IMR-90 (cell line): ENCODE measurements at regions not wholly inside any gene's neighbourhood (a gene's known extent, or its start where the extent isn't known, plus 50 kb on each side); places are given as distances from the start of the nearest gene placed in this dataset.

Experiments used
- ATAC-seq: fragments of 200-7000 bp; cut with Tn5 transposase; 2 replicates; pipeline ENCODE4 v1.9.1; 2020; ENCODE audit warnings: low read depth, mild to moderate bottlenecking, moderate library complexity
- BruUV-seq: library from RNA; stranded (reverse); fragments of 400-500 nt; replicated peaks from 2 replicates; lab custom pipeline; 2021; lab: Mats Ljungman, UMichigan
- CTCF ChIA-PET: fragments of 300-600 bp; formaldehyde crosslinking; extraction: SDS; loops from one replicate; lab custom pipeline; 2021; ENCODE audit warnings: antibody characterized with exemption; lab: Yijun Ruan, JAX
- POLR2A ChIA-PET: fragments of 300-600 bp; sonication (Branson Sonifier 250); formaldehyde crosslinking; loops from one replicate; lab custom pipeline; 2022; ENCODE audit warnings: antibody characterized with exemption; ENCODE audit not compliant: unreplicated experiment; lab: Charles Lee
- DNase-seq: peaks from one replicate; pipeline ENCODE4 v3.0.0; 2013
- H2AFZ ChIP-seq: replicated peaks from 2 replicates; pipeline ENCODE3; 2013; ENCODE audit warnings: low read length, mild to moderate bottlenecking; ENCODE audit not compliant: poor library complexity
- H2AK5ac ChIP-seq: 2 replicates; pipeline ENCODE4 v1.6.1; 2013; ENCODE audit warnings: low read depth, low read length, inconsistent platforms
- H2AK9ac ChIP-seq: replicated peaks from 2 replicates; pipeline ENCODE3; 2013; ENCODE audit warnings: mild to moderate bottlenecking, low read depth, low read length, moderate library complexity; ENCODE audit not compliant: poor library complexity
- H2BK120ac ChIP-seq: 2 replicates; pipeline ENCODE4 v1.6.1; 2013; ENCODE audit warnings: low read depth, low read length, inconsistent platforms
- H2BK15ac ChIP-seq: 3 replicates; pipeline ENCODE4 v1.6.1; 2013; ENCODE audit warnings: low read depth, low read length, inconsistent platforms
- H2BK20ac ChIP-seq: 2 replicates; pipeline ENCODE4 v1.6.1; 2013; ENCODE audit warnings: low read depth, mild to moderate bottlenecking, inconsistent platforms, low read length, moderate library complexity
- H2BK5ac ChIP-seq: 2 replicates; pipeline ENCODE4 v1.6.1; 2013; ENCODE audit warnings: mild to moderate bottlenecking, low read depth, low read length, inconsistent platforms; ENCODE audit not compliant: poor library complexity, severe bottlenecking
- H3K14ac ChIP-seq: replicated peaks from 2 replicates; pipeline ENCODE4 v1.6.1; 2013; ENCODE audit warnings: low read depth, low read length, inconsistent platforms
- H3K18ac ChIP-seq: 2 replicates; pipeline ENCODE4 v1.6.1; 2013; ENCODE audit warnings: low read depth, low read length, control low read depth
- H3K23ac ChIP-seq: 2 replicates; pipeline ENCODE4 v1.6.1; 2013; ENCODE audit warnings: low read depth, low read length, inconsistent platforms
- H3K27ac ChIP-seq: 2 replicates; pipeline ENCODE4 v1.5.1; 2013; ENCODE audit warnings: mild to moderate bottlenecking, control low read depth, low read length; ENCODE audit not compliant: insufficient read depth
- H3K27me3 ChIP-seq: 2 replicates; pipeline ENCODE4 v1.6.1; 2013; ENCODE audit warnings: low read length; ENCODE audit not compliant: control insufficient read depth, insufficient read depth
- H3K36me3 ChIP-seq: 2 replicates; pipeline ENCODE4 v1.6.1; 2013; ENCODE audit warnings: low read length, mixed read lengths; ENCODE audit not compliant: control insufficient read depth, insufficient read depth
- H3K4ac ChIP-seq: 2 replicates; pipeline ENCODE4 v1.6.1; 2013; ENCODE audit warnings: low read depth, low read length, inconsistent platforms
- H3K4me1 ChIP-seq: 2 replicates; pipeline ENCODE4 v1.6.1; 2013; ENCODE audit warnings: low read length, mixed read lengths; ENCODE audit not compliant: control insufficient read depth, insufficient read depth
- H3K4me2 ChIP-seq: 2 replicates; pipeline ENCODE4 v1.6.1; 2013; ENCODE audit warnings: low read depth, mild to moderate bottlenecking, control low read depth, low read length, moderate library complexity
- H3K4me3 ChIP-seq: 2 replicates; pipeline ENCODE4 v1.5.1; 2013; ENCODE audit warnings: low read depth, mild to moderate bottlenecking, control low read depth, low read length, moderate library complexity; ENCODE audit not compliant: insufficient read depth
- H3K56ac ChIP-seq: 2 replicates; pipeline ENCODE4 v1.6.1; 2013; ENCODE audit warnings: low read length, inconsistent platforms; ENCODE audit not compliant: insufficient read depth; ENCODE audit errors: extremely low read depth
- H3K79me1 ChIP-seq, 2 experiments: 2 replicates each; pipeline ENCODE4 v1.6.1; 2013; ENCODE audit warnings: low read length in 2 of 2, inconsistent platforms in 1 of 2, low read depth in 1 of 2
- H3K9ac ChIP-seq: 2 replicates; pipeline ENCODE4 v1.6.1; 2013; ENCODE audit warnings: low read depth, low read length, control low read depth
- H3K9me1 ChIP-seq: 2 replicates; pipeline ENCODE4 v1.6.1; 2013; ENCODE audit warnings: low read length, inconsistent platforms; ENCODE audit not compliant: insufficient read depth
- H3K9me3 ChIP-seq: 2 replicates; pipeline ENCODE4 v1.6.1; 2013; ENCODE audit warnings: low read length; ENCODE audit not compliant: control insufficient read depth, insufficient read depth
- H4K20me1 ChIP-seq: 2 replicates; pipeline ENCODE4 v1.6.1; 2013; ENCODE audit warnings: low read length, inconsistent platforms; ENCODE audit not compliant: insufficient read depth
- H4K5ac ChIP-seq: 2 replicates; pipeline ENCODE4 v1.6.1; 2013; ENCODE audit warnings: mild to moderate bottlenecking, low read depth, low read length, control low read depth
- H4K8ac ChIP-seq, 2 experiments: 2 replicates each; pipeline ENCODE4 v1.6.1; 2013; ENCODE audit warnings: low read depth in 2 of 2, low read length in 2 of 2, control low read depth in 1 of 2, inconsistent platforms in 1 of 2
- H4K91ac ChIP-seq: 2 replicates; pipeline ENCODE4 v1.6.1; 2013; ENCODE audit warnings: low read depth, low read length, inconsistent platforms; ENCODE audit not compliant: insufficient read depth
- BHLHE40 ChIP-seq: fragments of 150-350 bp; IDR thresholded peaks from 2 replicates; pipeline ENCODE4 v1.6.1; 2016; ENCODE audit warnings: mild to moderate bottlenecking, low read depth, low read length
- CEBPB ChIP-seq: IDR thresholded peaks from 2 replicates; pipeline ENCODE4 v1.6.1; 2012; ENCODE audit warnings: low read depth, low read length, improper control_type of control experiment
- CHD1 ChIP-seq: IDR thresholded peaks from 2 replicates; pipeline ENCODE4 v1.6.1; 2012; ENCODE audit warnings: low read depth, low read length, improper control_type of control experiment
- FOS ChIP-seq: fragments of 150-350 bp; IDR thresholded peaks from 2 replicates; pipeline ENCODE4 v1.6.1; 2016; ENCODE audit warnings: low read depth, low read length
- MAZ ChIP-seq: IDR thresholded peaks from 2 replicates; pipeline ENCODE4 v1.6.1; 2012; ENCODE audit warnings: low read depth, mild to moderate bottlenecking, low read length, improper control_type of control experiment, moderate library complexity, borderline replicate concordance
- MXI1 ChIP-seq: IDR thresholded peaks from 2 replicates; pipeline ENCODE4 v1.6.1; 2012; ENCODE audit warnings: low read depth, mild to moderate bottlenecking, low read length, moderate library complexity, borderline replicate concordance
- NFE2L2 ChIP-seq: fragments of 150-350 bp; IDR thresholded peaks from 2 replicates; pipeline ENCODE4 v1.6.1; 2016; ENCODE audit warnings: low read depth, mild to moderate bottlenecking, low read length
- POLR2A ChIP-seq: IDR thresholded peaks from 2 replicates; pipeline ENCODE4 v1.6.1; 2012; ENCODE audit warnings: mild to moderate bottlenecking, low read depth, low read length
- RAD21 ChIP-seq: IDR thresholded peaks from 2 replicates; pipeline ENCODE4 v1.6.1; 2012; ENCODE audit warnings: low read length, improper control_type of control experiment
- RFX5 ChIP-seq: IDR thresholded peaks from 2 replicates; pipeline ENCODE4 v1.8.0; 2012; ENCODE audit warnings: low read depth, mild to moderate bottlenecking, low read length, moderate library complexity
- SMC3 ChIP-seq: fragments of 150-350 bp; IDR thresholded peaks from 2 replicates; pipeline ENCODE4 v1.6.1; 2016; ENCODE audit warnings: low read depth, mild to moderate bottlenecking, antibody characterized with exemption, low read length, moderate library complexity
- USF2 ChIP-seq: fragments of 150-350 bp; IDR thresholded peaks from 2 replicates; pipeline ENCODE4 v1.6.1; 2017; ENCODE audit warnings: mild to moderate bottlenecking, antibody characterized with exemption, low read length, low read depth
- WGBS, 2 experiments: methylation state at CpG; one replicate each; pipeline versions ENCODE4 v1.1.5 to v1.1.7; 2013; ENCODE audit warnings: missing lambda C conversion rate in 2 of 2; ENCODE audit not compliant: insufficient read length in 1 of 2; ENCODE audit errors: extremely low coverage in 2 of 2; 5-methylcytosine and 5-hydroxymethylcytosine counted together
- dilution Hi-C: fragments of 300-500 bp; cut with HindIII; formaldehyde crosslinking; loops from one replicate; pipeline ENCODE4 v1.14.3; 2018; ENCODE audit warnings: low sequenced_read_pairs; ENCODE audit not compliant: unreplicated experiment
- in situ Hi-C: fragments of 300-500 bp; cut with MboI; formaldehyde crosslinking; loops from 3 replicates; pipeline ENCODE4 v1.14.3; 2019; ENCODE audit warnings: low sequenced_read_pairs, inconsistent platforms, mixed read lengths
- intact Hi-C: fragments of 100-400 bp; cut with micrococcal nuclease; formaldehyde crosslinking; loops from 2 replicates; pipeline ENCODE4 v1.10.0; 2022

GRCh38 chr2:41782306-41783158, 265.3 kb upstream of the PKDCC start (continued):
- TF ChIP-seq FOS: no peak

- H4K5ac ChIP-seq: no peak overlapping the region
- no peaks in the 10 kb centered on the region for H3K36me3 ChIP-seq
- H3K4me3 ChIP-seq: no peak overlapping the region
- no peak overlapping the region for H4K91ac ChIP-seq
- no peak overlapping the region for H3K23ac ChIP-seq
- H4K20me1 ChIP-seq: no peaks in the 10 kb centered on the region
- H3K4me1 ChIP-seq: no peaks in the 10 kb centered on the region
- H4K8ac ChIP-seq: no peak overlapping the region
- no peak overlapping the region for H2AK5ac ChIP-seq
- DNase-seq (no peak), ATAC-seq (no peak)
- H2AFZ ChIP-seq: peak overlapping the region; percentile 9
- H2BK120ac ChIP-seq: no peak overlapping the region
- no peak overlapping the region for H2BK5ac ChIP-seq
- H3K18ac ChIP-seq: no peak overlapping the region
- no peak overlapping the region for H3K27ac ChIP-seq
- no peak overlapping the region for H3K4ac ChIP-seq
- no peaks in the 10 kb centered on the region for H3K79me1 ChIP-seq
- ChIA-PET POLR2A (no interaction called here), CTCF (no interaction called here)
- H3K9me1 ChIP-seq: no peaks in the 10 kb centered on the region
- dilution Hi-C loops (no loop called here), in situ Hi-C loops (loop anchor here (10.0 kb wide), 1 partner anchor 1880 kb away; no protein-coding TSS in a partner anchor), intact Hi-C loops (loop anchor here (10.0 kb wide), 1 partner anchor 1020 kb away; no protein-coding TSS in a partner anchor)
- no peak overlapping the region for H2AK9ac ChIP-seq
- no peak overlapping the region for H3K4me2 ChIP-seq
- H3K9ac ChIP-seq: no peak overlapping the region
- 63% methylated on average over 2 of the region's 6 CpGs; no CpG with 5 or more reads in 1 of the 2 experiments for WGBS, 2 experiments
- H3K56ac ChIP-seq: no peak overlapping the region
- H2BK15ac ChIP-seq: no peak overlapping the region
- no peak overlapping the region for H2BK20ac ChIP-seq
- no peak overlapping the region for H3K14ac ChIP-seq
- TF ChIP-seq CHD1: no peak
- no peak for TF ChIP-seq RAD21
- no peak for TF ChIP-seq MXI1
- TF ChIP-seq RFX5: no peak
- no peak for TF ChIP-seq MAZ
- TF ChIP-seq POLR2A: no peak
- no peak for TF ChIP-seq USF2
- TF ChIP-seq NFE2L2: no peak
- TF ChIP-seq CEBPB: no peak
- no peak for TF ChIP-seq BHLHE40
- TF ChIP-seq SMC3: no peak
- no peaks in the 10 kb centered on the region for H3K9me3 ChIP-seq
- H3K27me3 ChIP-seq: peaks cover 4% of the 10 kb centered on the region
- BruUV-seq: no TSS peak
Observed at GRCh38 chr2:41784496-41784895, 263.3 kb upstream of the PKDCC start.
